HG02678 (cell line): ENCODE measurements at regions not wholly inside any gene's neighbourhood (a gene's known extent, or its start where the extent isn't known, plus 50 kb on each side); places are given as distances from the start of the nearest gene placed in this dataset.

ENCODE experiments used
- ATAC-seq: cut with Tn5 transposase; IDR thresholded peaks from one replicate; pipeline ENCODE4 v1.9.1; 2021; ENCODE audit warnings: mild to moderate bottlenecking, moderate library complexity; ENCODE audit not compliant: unreplicated experiment

- no peak for ATAC-seq
These were observed 158.1 kb downstream of the DIPK2A start for GRCh38 chr3:144129536-144130214.

GRCh38 chr3:144141074-144141473 lies 169.5 kb downstream of the DIPK2A start:
- no peak for ATAC-seq

GRCh38 chr3:144141496-144141895 lies 169.9 kb downstream of the DIPK2A start:
- ATAC-seq, result no peak

- no peak for ATAC-seq
These were observed 170.7 kb downstream of the DIPK2A start for GRCh38 chr3:144142151-144142840.

- no peak for ATAC-seq
These were observed 176.7 kb downstream of the DIPK2A start for GRCh38 chr3:144148356-144148755.

- no peak for ATAC-seq
These were observed 180.4 kb downstream of the DIPK2A start for GRCh38 chr3:144151983-144152382.

GRCh38 chr3:144160627-144161026 lies 189.0 kb downstream of the DIPK2A start:
- no peak for ATAC-seq

- no peak for ATAC-seq
These were observed 190.4 kb downstream of the DIPK2A start for GRCh38 chr3:144162042-144162441.

- ATAC-seq, result no peak
These were observed 192.7 kb downstream of the DIPK2A start for GRCh38 chr3:144164352-144164751.

GRCh38 chr3:144165482-144165881 lies 193.9 kb downstream of the DIPK2A start:
- no peak for ATAC-seq

GRCh38 chr3:144167634-144168033 lies 196.0 kb downstream of the DIPK2A start:
- no peak for ATAC-seq

- no peak for ATAC-seq
These were observed 201.9 kb downstream of the DIPK2A start for GRCh38 chr3:144173491-144173890.

GRCh38 chr3:144175644-144176425 lies 204.2 kb downstream of the DIPK2A start:
- ATAC-seq, result no peak

GRCh38 chr3:144177649-144178048 lies 206.0 kb downstream of the DIPK2A start:
- no peak for ATAC-seq

- no peak for ATAC-seq
These were observed 207.0 kb downstream of the DIPK2A start for GRCh38 chr3:144178607-144179006.

- ATAC-seq, result no peak
These were observed 209.4 kb downstream of the DIPK2A start for GRCh38 chr3:144181062-144181461.

GRCh38 chr3:144182501-144182900 lies 210.9 kb downstream of the DIPK2A start:
- ATAC-seq, result no peak

- no peak for ATAC-seq
These were observed 213.7 kb downstream of the DIPK2A start for GRCh38 chr3:144185276-144185675.

GRCh38 chr3:144187531-144188210 lies 216.0 kb downstream of the DIPK2A start:
- no peak for ATAC-seq

- no peak for ATAC-seq
These were observed 217.4 kb downstream of the DIPK2A start for GRCh38 chr3:144189044-144189443.

GRCh38 chr3:144197116-144197515 lies 225.5 kb downstream of the DIPK2A start:
- ATAC-seq, result no peak
